ENCODE measurements at regions not wholly inside any gene's neighbourhood (a gene's known extent, or its start where the extent isn't known, plus 50 kb on each side); places are given as distances from the start of the nearest gene placed in this dataset.
"Not testable (repeated sequence)": the region's sequence is repeated elsewhere in the genome, so short reads cannot be mapped to it uniquely, and the experiment has no call there.

DNA sequence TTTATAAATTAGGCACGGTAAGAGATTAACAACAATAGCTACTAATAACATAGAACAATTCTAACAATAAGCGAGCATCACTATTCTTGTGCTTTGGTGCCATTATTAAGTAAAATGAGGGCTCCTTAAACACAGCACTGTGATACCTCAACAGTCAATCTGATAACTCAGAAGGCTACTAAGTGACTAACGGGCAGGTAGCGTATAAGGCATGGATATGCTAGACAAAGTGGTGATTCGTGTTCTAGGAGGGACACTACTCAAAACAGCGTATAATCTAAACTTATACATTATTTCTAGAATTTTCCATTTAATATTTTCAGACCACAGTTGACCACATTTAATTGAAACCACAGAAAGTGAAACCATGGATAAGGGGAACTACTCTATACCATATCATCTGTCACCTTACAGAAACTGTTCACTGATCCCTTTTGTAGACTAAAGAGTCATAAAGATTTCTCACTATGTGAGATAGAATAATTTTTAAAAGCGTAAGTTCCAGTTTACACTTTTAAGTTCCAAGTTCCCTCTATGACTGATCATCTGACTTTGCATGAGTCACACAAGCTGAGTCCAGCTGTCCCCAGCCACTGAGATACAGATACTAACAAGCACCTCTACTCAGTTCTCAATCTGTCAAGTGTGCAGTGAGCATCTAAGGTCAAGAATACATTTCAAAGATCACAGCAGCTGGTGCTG is 181.9 kb downstream of the SPATA31A6 start:
- TF ChIP-seq, protein P1, sequence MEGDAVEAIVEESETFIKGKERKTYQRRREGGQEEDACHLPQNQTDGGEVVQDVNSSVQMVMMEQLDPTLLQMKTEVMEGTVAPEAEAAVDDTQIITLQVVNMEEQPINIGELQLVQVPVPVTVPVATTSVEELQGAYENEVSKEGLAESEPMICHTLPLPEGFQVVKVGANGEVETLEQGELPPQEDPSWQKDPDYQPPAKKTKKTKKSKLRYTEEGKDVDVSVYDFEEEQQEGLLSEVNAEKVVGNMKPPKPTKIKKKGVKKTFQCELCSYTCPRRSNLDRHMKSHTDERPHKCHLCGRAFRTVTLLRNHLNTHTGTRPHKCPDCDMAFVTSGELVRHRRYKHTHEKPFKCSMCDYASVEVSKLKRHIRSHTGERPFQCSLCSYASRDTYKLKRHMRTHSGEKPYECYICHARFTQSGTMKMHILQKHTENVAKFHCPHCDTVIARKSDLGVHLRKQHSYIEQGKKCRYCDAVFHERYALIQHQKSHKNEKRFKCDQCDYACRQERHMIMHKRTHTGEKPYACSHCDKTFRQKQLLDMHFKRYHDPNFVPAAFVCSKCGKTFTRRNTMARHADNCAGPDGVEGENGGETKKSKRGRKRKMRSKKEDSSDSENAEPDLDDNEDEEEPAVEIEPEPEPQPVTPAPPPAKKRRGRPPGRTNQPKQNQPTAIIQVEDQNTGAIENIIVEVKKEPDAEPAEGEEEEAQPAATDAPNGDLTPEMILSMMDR (IDR thresholded peaks at IDR 0.05; ENCODE audit: control extremely low read depth in 1 of 3, insufficient read depth in 1 of 3, low read depth in 1 of 3, low read length in 3 of 3), result not testable (repeated sequence)
- TF ChIP-seq GABPA (IDR thresholded peaks at IDR 0.05; ENCODE audit: borderline replicate concordance, insufficient read depth, low read length), result not testable (repeated sequence)
